Neuronal stem cell (in vitro differentiated cells): ENCODE measurements at regions not wholly inside any gene's neighbourhood (a gene's known extent, or its start where the extent isn't known, plus 50 kb on each side); places are given as distances from the start of the nearest gene placed in this dataset.

Source experiments
- DNase-seq: peaks from one replicate; pipeline ENCODE4 v3.0.0-alpha.2; 2013; ENCODE audit warnings: low spot score
- H2AFZ ChIP-seq: one replicate; pipeline ENCODE4 v1.6.1; 2013; ENCODE audit warnings: mild to moderate bottlenecking, low read length, inconsistent platforms
- H2AK5ac ChIP-seq: 2 replicates; pipeline ENCODE4 v1.6.1; 2013; ENCODE audit warnings: low read depth, mild to moderate bottlenecking, inconsistent platforms, low read length, moderate library complexity, mixed read lengths
- H2BK120ac ChIP-seq: 2 replicates; pipeline ENCODE4 v1.6.1; 2013; ENCODE audit warnings: low read depth, mild to moderate bottlenecking, inconsistent platforms, low read length, moderate library complexity, mixed read lengths
- H2BK12ac ChIP-seq: one replicate; pipeline ENCODE4 v1.6.1; 2013; ENCODE audit warnings: low read length, inconsistent platforms
- H2BK15ac ChIP-seq: 2 replicates; pipeline ENCODE4 v1.6.1; 2013; ENCODE audit warnings: mild to moderate bottlenecking, low read length, inconsistent platforms, mixed read lengths
- H2BK5ac ChIP-seq: one replicate; pipeline ENCODE4 v1.6.1; 2013; ENCODE audit warnings: inconsistent platforms, mild to moderate bottlenecking, low read length, moderate library complexity
- H3K14ac ChIP-seq: one replicate; pipeline ENCODE4 v1.6.1; 2013; ENCODE audit warnings: low read length, inconsistent platforms
- H3K18ac ChIP-seq: 2 replicates; pipeline ENCODE4 v1.6.1; 2013; ENCODE audit warnings: low read length, inconsistent platforms
- H3K23ac ChIP-seq: 2 replicates; pipeline ENCODE4 v1.6.1; 2013; ENCODE audit warnings: low read depth, mild to moderate bottlenecking, mixed read lengths, low read length, inconsistent platforms; ENCODE audit not compliant: poor library complexity
- H3K27ac ChIP-seq: replicated peaks from 3 replicates; pipeline ENCODE4 v1.5.1; 2013; ENCODE audit warnings: low read length, inconsistent platforms
- H3K27me3 ChIP-seq, 3 experiments: 2 replicates each; pipeline ENCODE4 v1.6.1; 2013; ENCODE audit warnings: low read length in 3 of 3, mild to moderate bottlenecking in 2 of 3, inconsistent platforms in 1 of 3, low read depth in 1 of 3, mixed read lengths in 1 of 3, moderate library complexity in 1 of 3; ENCODE audit not compliant: control insufficient read depth in 3 of 3, insufficient read depth in 3 of 3
- H3K36me3 ChIP-seq, 2 donors: replicated peaks in 1 of 2; 2 replicates each; pipeline ENCODE4 v1.6.1; 2013; ENCODE audit warnings: low read length in 2 of 2; ENCODE audit not compliant: control insufficient read depth in 2 of 2, insufficient read depth in 2 of 2
- H3K4ac ChIP-seq: 2 replicates; pipeline ENCODE4 v1.6.1; 2013; ENCODE audit warnings: inconsistent platforms, mild to moderate bottlenecking, low read length, moderate library complexity
- H3K4me1 ChIP-seq, 2 donors: 1 replicate in 1 of 2; 2 replicates in 1 of 2; pipeline ENCODE4 v1.6.1; 2013; ENCODE audit warnings: low read length in 2 of 2, low read depth in 1 of 2; ENCODE audit not compliant: control insufficient read depth in 2 of 2, insufficient read depth in 1 of 2
- H3K4me2 ChIP-seq: one replicate; pipeline ENCODE4 v1.6.1; 2013; ENCODE audit warnings: mild to moderate bottlenecking, low read length, inconsistent platforms; ENCODE audit not compliant: insufficient read depth, poor library complexity, severe bottlenecking
- H3K4me3 ChIP-seq, 2 donors: 2 replicates each; pipeline ENCODE4 v1.5.1; 2013; ENCODE audit warnings: low read length in 2 of 2, mild to moderate bottlenecking in 2 of 2, inconsistent platforms in 1 of 2, moderate library complexity in 1 of 2
- H3K79me1 ChIP-seq: one replicate; pipeline ENCODE4 v1.6.1; 2013; ENCODE audit warnings: low read depth, mild to moderate bottlenecking, inconsistent platforms, low read length, moderate library complexity
- H3K9ac ChIP-seq: one replicate; pipeline ENCODE4 v1.6.1; 2013; ENCODE audit warnings: mild to moderate bottlenecking, low read depth, low read length, inconsistent platforms; ENCODE audit not compliant: poor library complexity
- H3K9me3 ChIP-seq, 2 donors: replicated peaks in 1 of 2; 2 replicates each; pipeline versions ENCODE3 to v1.6.1; 2013; ENCODE audit warnings: low read length in 2 of 2, mild to moderate bottlenecking in 2 of 2, inconsistent platforms in 1 of 2, low read depth in 1 of 2, mixed read lengths in 1 of 2, moderate library complexity in 1 of 2; ENCODE audit not compliant: control insufficient read depth in 2 of 2, insufficient read depth in 1 of 2
- H4K8ac ChIP-seq: one replicate; pipeline ENCODE4 v1.6.1; 2013; ENCODE audit warnings: low read depth, mild to moderate bottlenecking, inconsistent platforms, low read length, moderate library complexity
- H4K91ac ChIP-seq: one replicate; pipeline ENCODE4 v1.6.1; 2013; ENCODE audit warnings: low read length, low read depth, mild to moderate bottlenecking, inconsistent platforms; ENCODE audit not compliant: poor library complexity
- WGBS, 2 donors: extraction: QIAGEN DNeasy Blood & Tissue Kit; methylation state at CpG; one replicate each; pipeline ENCODE4 v1.1.7; 2013; ENCODE audit warnings: missing lambda C conversion rate in 2 of 2, mixed read lengths in 1 of 2; ENCODE audit not compliant: insufficient read length in 2 of 2, insufficient replicate concordance in 1 of 2; ENCODE audit errors: extremely low coverage in 2 of 2; 5-methylcytosine and 5-hydroxymethylcytosine counted together

DNA sequence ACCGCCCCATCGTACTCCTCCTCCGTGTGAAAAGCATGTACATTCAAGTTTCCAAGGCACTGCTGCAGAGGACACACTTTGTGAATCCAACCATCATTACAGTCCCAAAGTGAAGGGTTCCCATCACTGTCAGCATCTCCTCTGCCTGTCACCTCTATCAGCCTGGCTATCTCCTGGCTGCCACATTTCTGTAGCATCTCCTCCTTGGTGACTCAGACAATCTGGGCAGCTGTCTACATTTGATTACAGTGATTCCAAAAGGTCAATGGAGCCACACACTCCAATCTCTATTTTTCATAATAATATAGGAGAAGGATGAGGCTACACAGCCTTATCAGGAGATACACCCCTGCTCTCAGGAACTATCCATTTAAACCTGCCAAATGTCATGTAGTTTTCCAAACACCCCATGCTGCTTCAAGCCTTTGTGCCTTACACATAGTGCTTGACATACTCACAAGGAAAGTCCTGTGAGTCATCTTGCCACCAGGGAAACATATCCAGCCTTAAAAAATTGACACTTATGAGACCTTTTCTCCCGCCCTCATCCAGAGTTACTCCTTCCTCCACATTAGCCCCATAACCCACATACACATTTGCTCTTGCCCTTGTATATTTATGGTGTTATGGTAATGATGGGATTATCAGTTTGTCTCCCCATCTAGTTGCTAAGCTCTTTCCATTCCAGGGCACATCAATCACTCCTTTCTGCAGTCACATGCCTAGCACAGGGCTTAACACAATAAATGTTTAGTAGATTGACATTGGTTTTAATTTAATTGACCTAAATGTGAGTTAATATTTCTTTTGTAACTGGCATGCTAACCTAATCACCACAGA lies 250.1 kb upstream of the CDH5 start:
- no peak overlapping the region for H2BK12ac ChIP-seq
- no peak overlapping the region for H3K4me2 ChIP-seq
- H3K9me3 ChIP-seq: no peaks in the 10 kb centered on the region
- no peak overlapping the region for H2AFZ ChIP-seq
- H3K27me3 ChIP-seq: no peaks in the 10 kb centered on the region
- no peak overlapping the region for H4K91ac ChIP-seq
- WGBS, 2 donors: no CpG with 5 or more reads among the region's 4 CpGs
- no peak overlapping the region for H3K14ac ChIP-seq
- H4K8ac ChIP-seq: no peak overlapping the region
- H3K18ac ChIP-seq: no peak overlapping the region
- H3K27ac ChIP-seq: no peak overlapping the region
- no peak overlapping the region for H3K4ac ChIP-seq
- no peak for DNase-seq
- H2AK5ac ChIP-seq: no peak overlapping the region
- H3K4me3 ChIP-seq: no peak overlapping the region
- H3K4me1 ChIP-seq: no peaks in the 10 kb centered on the region
- H3K9ac ChIP-seq: no peak overlapping the region
- H2BK5ac ChIP-seq: no peak overlapping the region
- H2BK120ac ChIP-seq: no peak overlapping the region
- no peak overlapping the region for H2BK15ac ChIP-seq
- H3K23ac ChIP-seq: no peak overlapping the region
- no peaks in the 10 kb centered on the region for H3K79me1 ChIP-seq
- H3K36me3 ChIP-seq: no peaks in the 10 kb centered on the region

DNA sequence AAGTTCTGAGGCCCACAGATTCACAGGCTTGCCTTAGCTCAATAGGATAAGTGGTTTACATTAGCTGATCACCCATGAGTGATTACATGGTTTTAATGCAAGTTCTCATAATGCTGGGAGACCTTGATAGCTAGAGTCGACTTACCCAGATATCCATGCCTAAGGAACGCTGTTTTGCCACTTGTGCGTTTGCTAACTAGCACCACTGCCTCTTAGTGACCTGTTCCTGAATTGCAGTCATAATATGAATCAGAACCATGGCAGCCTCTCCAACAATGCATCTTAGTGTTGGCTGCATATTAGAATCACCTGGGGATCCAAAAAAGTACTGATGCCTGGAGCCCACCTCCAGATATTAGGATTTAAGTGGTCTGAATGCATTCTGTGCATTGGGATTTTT lies 251.1 kb upstream of the CDH5 start:
- Histone ChIP-seq H3K79me1 (no peaks in the 10 kb centered on the region), H3K18ac (no peak overlapping the region), H3K27me3 (no peaks in the 10 kb centered on the region), H3K36me3 (no peaks in the 10 kb centered on the region), H3K27ac (no peak overlapping the region), H3K23ac (no peak overlapping the region), H2AK5ac (no peak overlapping the region), H3K4me1 (no peaks in the 10 kb centered on the region), H2BK120ac (no peak overlapping the region), H3K4me2 (no peak overlapping the region), H4K8ac (no peak overlapping the region), H3K4me3 (no peak overlapping the region), H4K91ac (no peak overlapping the region), H2BK12ac (no peak overlapping the region), H2AFZ (no peak overlapping the region), H3K9ac (no peak overlapping the region), H3K4ac (no peak overlapping the region), H3K14ac (no peak overlapping the region), H2BK15ac (no peak overlapping the region), H3K9me3 (no peaks in the 10 kb centered on the region), H2BK5ac (no peak overlapping the region)
- WGBS, 2 donors: no CpG with 5 or more reads among the region's 3 CpGs
- DNase-seq: no peak

DNA sequence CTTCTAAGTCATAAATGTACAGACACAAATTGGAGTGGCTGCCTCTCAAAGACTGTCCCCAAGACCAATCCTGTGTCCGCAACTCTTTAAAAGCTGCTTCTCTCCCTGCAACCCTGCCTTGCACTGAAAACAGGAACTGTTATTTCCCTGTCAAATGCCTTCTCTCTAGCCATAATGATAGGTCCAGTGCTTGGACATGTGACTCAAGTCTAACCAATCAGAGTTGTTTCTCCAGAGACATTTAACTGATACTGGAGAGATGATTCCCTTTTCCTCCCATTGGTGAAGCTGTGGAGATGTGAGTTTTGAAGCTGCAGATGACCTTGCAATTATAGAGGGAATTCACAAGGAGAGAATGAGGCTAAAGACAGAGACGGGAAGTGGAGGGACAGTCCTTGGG lies 253.3 kb upstream of the CDH5 start:
- H3K23ac ChIP-seq: no peak overlapping the region
- no peak overlapping the region for H4K91ac ChIP-seq
- no peak overlapping the region for H2BK15ac ChIP-seq
- H3K9ac ChIP-seq: no peak overlapping the region
- no peak for DNase-seq
- H3K4ac ChIP-seq: no peak overlapping the region
- H3K9me3 ChIP-seq: no peaks in the 10 kb centered on the region
- no peaks in the 10 kb centered on the region for H3K4me1 ChIP-seq
- H3K14ac ChIP-seq: no peak overlapping the region
- no peaks in the 10 kb centered on the region for H3K79me1 ChIP-seq
- H3K27ac ChIP-seq: no peak overlapping the region
- H2AK5ac ChIP-seq: no peak overlapping the region
- no peak overlapping the region for H4K8ac ChIP-seq
- no peak overlapping the region for H2BK120ac ChIP-seq
- no peaks in the 10 kb centered on the region for H3K27me3 ChIP-seq
- no peak overlapping the region for H3K4me2 ChIP-seq
- H2BK12ac ChIP-seq: no peak overlapping the region
- no peak overlapping the region for H2AFZ ChIP-seq
- H3K36me3 ChIP-seq: no peaks in the 10 kb centered on the region
- no peak overlapping the region for H2BK5ac ChIP-seq
- H3K18ac ChIP-seq: no peak overlapping the region
- no peak overlapping the region for H3K4me3 ChIP-seq
- WGBS, 2 donors: no CpG with 5 or more reads among the region's 2 CpGs

DNA sequence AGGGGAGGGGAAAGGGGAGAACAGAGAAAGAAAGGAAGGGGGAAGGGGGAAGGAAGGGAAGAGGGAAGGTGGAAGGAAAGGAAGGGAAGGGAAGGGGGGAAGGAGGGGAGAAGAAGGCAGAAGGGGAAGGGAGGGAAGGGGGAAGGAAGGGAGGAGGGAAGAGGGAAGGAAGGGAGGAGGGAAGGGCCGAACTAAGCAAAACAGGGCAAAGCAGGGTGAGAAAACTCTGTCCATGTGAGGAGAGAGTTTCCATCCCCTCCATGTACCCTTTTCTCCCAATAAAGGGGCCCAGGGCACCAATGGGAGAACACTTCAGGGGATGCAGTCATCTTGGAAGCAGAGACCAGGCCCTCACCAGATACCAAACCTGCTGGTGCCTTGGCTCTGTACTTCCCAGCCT lies 256.8 kb upstream of the CDH5 start:
- WGBS, 2 donors: no CpG with 5 or more reads among the region's 1 CpG
- no peak overlapping the region for H3K9ac ChIP-seq
- H3K4me3 ChIP-seq: no peak overlapping the region
- H3K27ac ChIP-seq: no peak overlapping the region
- no peak overlapping the region for H4K91ac ChIP-seq
- no peak overlapping the region for H3K14ac ChIP-seq
- H3K79me1 ChIP-seq: no peaks in the 10 kb centered on the region
- no peak overlapping the region for H2AK5ac ChIP-seq
- H3K23ac ChIP-seq: no peak overlapping the region
- no peaks in the 10 kb centered on the region for H3K4me1 ChIP-seq
- no peak overlapping the region for H3K4me2 ChIP-seq
- no peak for DNase-seq
- no peaks in the 10 kb centered on the region for H3K27me3 ChIP-seq
- H2BK15ac ChIP-seq: no peak overlapping the region
- no peak overlapping the region for H2AFZ ChIP-seq
- H2BK5ac ChIP-seq: no peak overlapping the region
- H3K9me3 ChIP-seq: no peaks in the 10 kb centered on the region
- no peak overlapping the region for H3K18ac ChIP-seq
- H3K4ac ChIP-seq: no peak overlapping the region
- no peak overlapping the region for H4K8ac ChIP-seq
- no peak overlapping the region for H2BK120ac ChIP-seq
- H2BK12ac ChIP-seq: no peak overlapping the region
- no peaks in the 10 kb centered on the region for H3K36me3 ChIP-seq
